Esophagus muscularis mucosa (tissue), 4 donors: ENCODE measurements at regions not wholly inside any gene's neighbourhood (a gene's known extent, or its start where the extent isn't known, plus 50 kb on each side); places are given as distances from the start of the nearest gene placed in this dataset.

Source experiments
- DNase-seq: peaks from one replicate; pipeline ENCODE4 v3.0.0-alpha.2; 2017; ENCODE audit errors: extremely low spot score
- H3K27ac ChIP-seq, 4 donors: fragments of 200-600 bp; sonication (generic); replicated peaks in 1 of 4; 1 replicate in 3 of 4; 2 replicates in 1 of 4; pipeline ENCODE4 v1.5.1; 2016 to 2019; ENCODE audit warnings: mild to moderate bottlenecking in 1 of 4
- H3K27me3 ChIP-seq, 4 donors: fragments of 200-600 bp; sonication (generic); one replicate each; pipeline versions ENCODE4 v1.5.1 to v1.6.0; 2016 to 2019
- H3K36me3 ChIP-seq, 4 donors: fragments of 200-600 bp; sonication (generic); one replicate each; pipeline ENCODE4 v1.5.1; 2016 to 2019
- H3K4me1 ChIP-seq, 4 donors: fragments of 200-600 bp; sonication (generic); one replicate each; pipeline ENCODE4 v1.5.1; 2016 to 2019
- H3K4me3 ChIP-seq, 4 donors: fragments of 200-600 bp; sonication (generic); 1 replicate in 2 of 4; 2 replicates in 2 of 4; pipeline ENCODE4 v1.5.1; 2016 to 2019; ENCODE audit warnings: mild to moderate bottlenecking in 4 of 4, moderate library complexity in 1 of 4
- H3K9me3 ChIP-seq, 4 donors: fragments of 200-600 bp; sonication (generic); 1 replicate in 3 of 4; 2 replicates in 1 of 4; pipeline ENCODE4 v1.5.1; 2016 to 2019
- EP300 ChIP-seq: sonication (generic); formaldehyde crosslinking; IDR thresholded peaks from one replicate; pipeline ENCODE4 v1.6.1; 2017; ENCODE audit warnings: antibody characterized with exemption
- POLR2A ChIP-seq: fragments of 450-650 bp; IDR thresholded peaks from one replicate; pipeline ENCODE4 v1.6.1; 2017; ENCODE audit warnings: antibody characterized with exemption, moderate library complexity, mild to moderate bottlenecking, low read depth
- POLR2AphosphoS5 ChIP-seq, 2 donors: sonication (generic); formaldehyde crosslinking; IDR thresholded peaks; one replicate each; pipeline ENCODE4 v1.6.1; 2017; ENCODE audit warnings: antibody characterized with exemption in 2 of 2
- WGBS: methylation state at CpG from one replicate; pipeline ENCODE4 v1.1.5; 2018; 5-methylcytosine and 5-hydroxymethylcytosine counted together
- intact Hi-C: fragments of 100-400 bp; cut with DNase I; formaldehyde crosslinking; loops from one replicate; pipeline ENCODE4 v1.15.1; 2023
- TF ChIP-seq, protein P1 (sequence below), 3 experiments: fragments of 200-600 bp in 2 of 3; fragments of 450-650 bp in 1 of 3; sonication (generic) in 2 of 3; IDR thresholded peaks; one replicate each; pipeline ENCODE4 v1.5.1; 2017 to 2019; ENCODE audit warnings: antibody characterized with exemption in 3 of 3, mild to moderate bottlenecking in 2 of 3, moderate library complexity in 1 of 3

DNA sequence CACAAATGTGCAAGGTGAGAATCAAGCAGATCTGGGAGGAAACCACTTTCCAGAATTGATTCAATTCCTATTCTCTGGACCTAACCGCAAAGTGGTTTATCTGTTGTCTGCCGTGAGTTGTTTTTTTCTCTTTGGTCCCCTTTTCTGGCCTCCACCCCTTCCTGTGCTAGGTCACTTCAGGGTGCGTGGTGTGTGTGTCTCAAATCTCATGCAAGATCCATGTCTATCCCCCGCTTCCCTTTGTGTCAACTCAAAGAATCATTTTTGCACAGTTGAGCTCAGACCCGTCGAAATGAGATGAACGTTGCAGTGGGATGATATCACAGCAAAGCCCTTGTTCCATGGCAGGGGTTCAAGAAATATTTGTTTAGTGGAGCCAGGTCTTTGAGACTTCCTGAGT lies 184.5 kb downstream of the GATA3 start:
- intact Hi-C loops, result no loop called here
- Histone ChIP-seq H3K4me3 (no peak overlapping the region), H3K9me3 (no peaks in the 10 kb centered on the region), H3K27me3 (peaks cover 0 to 25% (median 0%) of the 10 kb centered on the region in 4 donors), H3K4me1 (no peaks in the 10 kb centered on the region), H3K27ac (no peak overlapping the region), H3K36me3 (no peaks in the 10 kb centered on the region)
- WGBS, result 64% methylated on average over 7 of the region's 7 CpGs
- TF ChIP-seq EP300, result no peak
- TF ChIP-seq POLR2A, result no peak
- TF ChIP-seq, protein P1, sequence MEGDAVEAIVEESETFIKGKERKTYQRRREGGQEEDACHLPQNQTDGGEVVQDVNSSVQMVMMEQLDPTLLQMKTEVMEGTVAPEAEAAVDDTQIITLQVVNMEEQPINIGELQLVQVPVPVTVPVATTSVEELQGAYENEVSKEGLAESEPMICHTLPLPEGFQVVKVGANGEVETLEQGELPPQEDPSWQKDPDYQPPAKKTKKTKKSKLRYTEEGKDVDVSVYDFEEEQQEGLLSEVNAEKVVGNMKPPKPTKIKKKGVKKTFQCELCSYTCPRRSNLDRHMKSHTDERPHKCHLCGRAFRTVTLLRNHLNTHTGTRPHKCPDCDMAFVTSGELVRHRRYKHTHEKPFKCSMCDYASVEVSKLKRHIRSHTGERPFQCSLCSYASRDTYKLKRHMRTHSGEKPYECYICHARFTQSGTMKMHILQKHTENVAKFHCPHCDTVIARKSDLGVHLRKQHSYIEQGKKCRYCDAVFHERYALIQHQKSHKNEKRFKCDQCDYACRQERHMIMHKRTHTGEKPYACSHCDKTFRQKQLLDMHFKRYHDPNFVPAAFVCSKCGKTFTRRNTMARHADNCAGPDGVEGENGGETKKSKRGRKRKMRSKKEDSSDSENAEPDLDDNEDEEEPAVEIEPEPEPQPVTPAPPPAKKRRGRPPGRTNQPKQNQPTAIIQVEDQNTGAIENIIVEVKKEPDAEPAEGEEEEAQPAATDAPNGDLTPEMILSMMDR (IDR thresholded peaks at IDR 0.05), result no peak
- TF ChIP-seq POLR2AphosphoS5 (IDR thresholded peaks at IDR 0.05), result no peak
- no peak for DNase-seq

DNA sequence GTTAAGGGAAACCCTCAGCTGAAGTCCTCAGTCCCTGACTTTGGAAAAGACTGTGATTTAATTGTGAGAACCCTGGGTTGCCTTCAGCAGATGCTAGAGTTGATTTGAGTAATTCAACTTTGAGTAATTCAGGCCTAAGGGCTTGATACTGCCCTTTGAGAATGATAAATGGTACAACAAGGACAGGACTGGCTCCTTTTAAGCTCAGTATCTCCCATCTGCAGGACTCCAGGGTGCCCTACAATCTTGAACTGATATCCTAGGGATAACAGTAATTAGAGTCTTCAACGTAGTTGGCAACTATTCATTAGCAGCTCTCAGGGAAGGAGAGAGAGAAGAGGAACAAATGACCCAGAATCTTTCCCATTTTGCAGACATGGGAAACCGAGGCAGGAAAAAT lies 186.4 kb downstream of the GATA3 start:
- DNase-seq, result no peak
- TF ChIP-seq POLR2AphosphoS5 (IDR thresholded peaks at IDR 0.05), result no peak
- no peak for TF ChIP-seq EP300
- TF ChIP-seq, protein P1 (IDR thresholded peaks at IDR 0.05), result no peak
- TF ChIP-seq POLR2A, result no peak
- intact Hi-C loops, result no loop called here
- Histone ChIP-seq H3K27ac (no peak overlapping the region), H3K4me3 (no peak overlapping the region), H3K9me3 (no peaks in the 10 kb centered on the region), H3K4me1 (no peaks in the 10 kb centered on the region), H3K36me3 (no peaks in the 10 kb centered on the region), H3K27me3 (peaks cover 0 to 22% (median 0%) of the 10 kb centered on the region in 4 donors)
- WGBS, result 73% methylated on average over 2 of the region's 2 CpGs

DNA sequence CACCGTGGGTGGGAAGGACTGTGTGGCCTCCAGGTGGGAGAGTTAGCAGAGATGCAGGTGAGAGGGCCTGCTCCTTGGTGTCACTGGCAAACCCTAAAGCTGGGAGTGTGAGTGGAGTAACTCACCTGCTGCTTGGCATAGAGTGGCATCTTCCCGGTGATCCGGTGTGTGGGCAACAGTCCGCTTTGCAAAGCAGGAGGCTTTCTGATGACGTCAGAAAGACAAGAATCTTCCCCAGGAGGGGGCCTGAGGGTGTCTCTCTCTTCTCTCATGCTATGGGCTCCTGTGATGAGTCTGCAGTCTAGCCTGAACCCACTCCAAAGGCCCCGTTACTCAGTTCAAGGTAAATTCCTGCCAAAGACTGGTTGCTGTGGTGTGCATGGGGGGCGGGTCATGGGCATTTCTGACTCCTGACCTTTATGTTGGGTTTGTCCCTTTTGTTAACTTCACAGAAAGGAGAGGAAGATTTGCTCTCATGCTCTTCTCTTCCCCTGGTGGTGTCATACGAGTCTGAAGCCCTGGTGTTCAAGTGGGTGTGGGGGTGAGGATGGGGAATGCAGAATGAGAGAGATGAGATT lies 187.9 kb downstream of the GATA3 start:
- Histone ChIP-seq H3K4me1 (no peaks in the 10 kb centered on the region), H3K4me3 (no peak overlapping the region), H3K27me3 (peaks cover 0 to 13% (median 0%) of the 10 kb centered on the region in 4 donors), H3K27ac (no peak overlapping the region), H3K36me3 (no peaks in the 10 kb centered on the region), H3K9me3 (peaks cover 0 to 14% (median 8%) of the 10 kb centered on the region in 4 donors)
- intact Hi-C loops, result no loop called here
- DNase-seq, result no peak
- 78% methylated on average over 8 of the region's 8 CpGs for WGBS
- TF ChIP-seq POLR2A (no peak), POLR2AphosphoS5 (IDR thresholded peaks at IDR 0.05) (no peak), EP300 (no peak)
- TF ChIP-seq, protein P1 (IDR thresholded peaks at IDR 0.05), result no peak

DNA sequence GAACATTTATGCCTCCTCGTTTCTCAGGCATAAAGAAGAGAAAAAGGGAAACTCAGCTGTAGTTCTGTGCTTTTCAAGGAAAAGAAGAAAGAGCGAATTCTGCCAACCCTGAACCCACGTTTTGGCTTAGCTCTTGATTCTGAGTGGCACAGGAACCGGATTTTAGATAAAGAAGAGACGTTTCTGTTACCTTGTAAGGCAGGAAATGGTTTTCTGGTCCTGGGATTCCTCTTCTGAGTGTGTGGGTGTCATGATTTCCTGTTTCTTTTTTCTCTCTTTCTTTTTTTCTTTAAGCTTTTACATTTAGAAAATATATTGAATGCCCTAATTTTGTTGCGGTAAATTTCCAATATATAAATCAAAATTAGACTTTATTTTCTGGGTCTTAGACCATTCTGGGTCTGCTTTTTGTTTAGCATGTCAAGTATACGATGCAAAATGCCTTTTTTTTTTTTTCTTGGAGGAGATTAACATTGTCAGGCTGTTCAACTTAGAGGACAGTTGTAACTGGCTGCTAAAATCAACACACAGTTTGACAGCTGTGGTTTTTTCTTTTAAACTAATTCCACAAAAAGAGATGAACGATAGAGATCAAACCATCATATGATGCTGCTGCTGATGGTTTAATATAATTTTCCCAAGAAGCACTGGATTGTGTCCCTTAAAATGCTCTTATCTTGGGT lies 190.8 kb downstream of the GATA3 start:
- intact Hi-C loops, result no loop called here
- no peak for TF ChIP-seq POLR2A
- TF ChIP-seq POLR2AphosphoS5 (IDR thresholded peaks at IDR 0.05), result no peak
- no peak for TF ChIP-seq EP300
- TF ChIP-seq, protein P1 (IDR thresholded peaks at IDR 0.05), result no peak

DNA sequence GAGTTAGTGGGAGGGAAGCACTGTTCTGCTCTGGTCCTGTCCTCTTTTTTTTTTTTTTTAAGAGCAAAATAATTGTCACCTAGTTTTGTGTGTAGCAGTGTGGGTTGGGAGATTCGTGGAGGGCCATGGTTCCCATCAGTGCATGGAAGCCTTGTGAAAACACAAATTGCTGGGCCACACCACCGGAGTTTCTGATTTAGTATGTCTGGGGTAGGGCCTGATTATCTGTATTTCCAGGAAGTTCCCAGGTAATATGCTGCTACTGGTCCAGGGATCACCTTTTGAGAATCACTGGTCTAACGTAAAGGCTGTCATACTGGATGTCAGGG lies 191.3 kb downstream of the GATA3 start:
- intact Hi-C loops, result no loop called here
- 82% methylated on average over 3 of the region's 3 CpGs for WGBS
- Histone ChIP-seq H3K27ac (no peak overlapping the region), H3K9me3 (peaks cover 0 to 19% (median 15%) of the 10 kb centered on the region in 4 donors), H3K4me3 (no peak overlapping the region), H3K36me3 (no peaks in the 10 kb centered on the region), H3K4me1 (no peaks in the 10 kb centered on the region), H3K27me3 (no peaks in the 10 kb centered on the region)
- no peak for TF ChIP-seq POLR2AphosphoS5 (IDR thresholded peaks at IDR 0.05)
- TF ChIP-seq, protein P1 (IDR thresholded peaks at IDR 0.05), result no peak
- no peak for TF ChIP-seq POLR2A
- TF ChIP-seq EP300, result no peak
- DNase-seq, result no peak

More for the DNA sequence above, 190.8 kb downstream of the GATA3 start:
- 39% methylated on average over 8 of the region's 8 CpGs for whole genome bisulfite sequencing
- no peaks in the 10 kb centered on the region for H3K27me3 ChIP-seq
- no peaks in the 10 kb centered on the region for H3K4me1 ChIP-seq
- no peak overlapping the region for H3K27ac ChIP-seq
- DNase-seq, result no peak
- no peaks in the 10 kb centered on the region for H3K36me3 ChIP-seq
- no peak overlapping the region for H3K4me3 ChIP-seq
- peaks cover 0 to 19% (median 15%) of the 10 kb centered on the region in 4 donors for H3K9me3 ChIP-seq
